ENCODE measurements at regions not wholly inside any gene's neighbourhood (a gene's known extent, or its start where the extent isn't known, plus 50 kb on each side); places are given as distances from the start of the nearest gene placed in this dataset.

GRCh38 chr14:28879573-28879996 lies 113.0 kb downstream of the FOXG1 start:
- Histone ChIP-seq H3K36me3 (no peaks in the 10 kb centered on the region), H3K4me1 (replicated peaks) (no peaks in the 10 kb centered on the region), H3K27me3 (replicated peaks; ENCODE audit: insufficient read depth) (no peaks in the 10 kb centered on the region), H3K27ac (no peak overlapping the region), H3K9me3 (no peaks in the 10 kb centered on the region), H3K4me3 (no peak overlapping the region)
- 53% methylated on average over 5 of the region's 5 CpGs for WGBS
- TF ChIP-seq POLR2AphosphoS5 (IDR thresholded peaks at IDR 0.05) (no peak), POLR2A (IDR thresholded peaks at IDR 0.05) (no peak), CTCF (IDR thresholded peaks at IDR 0.05) (no peak)
- intact Hi-C loops (cut with DNase I) = no loop called here
- DNase-seq (ENCODE audit: low spot score) = no peak

DNA sequence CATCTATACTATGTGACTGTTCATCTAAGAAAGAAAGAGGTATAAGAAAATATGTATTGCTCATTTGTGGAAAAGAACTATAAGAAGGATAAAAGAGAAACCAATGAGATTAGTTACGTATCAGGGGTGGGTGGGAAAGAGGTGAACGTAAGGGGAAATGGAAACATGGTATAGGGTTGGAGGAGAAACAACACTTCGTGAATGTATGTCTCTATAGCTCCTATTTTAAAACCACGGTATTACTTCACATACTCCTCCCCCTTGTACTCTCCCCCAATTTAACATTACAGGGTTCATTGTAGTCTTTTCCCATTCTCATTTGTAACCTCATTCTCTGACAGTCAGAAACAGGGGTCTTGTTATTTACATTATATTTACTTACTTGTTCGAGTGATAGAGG lies 120.4 kb downstream of the FOXG1 start:
- intact Hi-C loops (cut with DNase I) = no loop called here
- 85% methylated on average over 5 of the region's 5 CpGs for WGBS
- H3K9me3 ChIP-seq = no peaks in the 10 kb centered on the region

GRCh38 chr14:28895389-28895788 lies 128.8 kb downstream of the FOXG1 start:
- no peak for DNase-seq (ENCODE audit: low spot score)
- WGBS = 72% methylated on average over 3 of the region's 3 CpGs
- H3K27me3 ChIP-seq (replicated peaks; ENCODE audit: insufficient read depth) = no peaks in the 10 kb centered on the region

More for the DNA sequence above, 120.4 kb downstream of the FOXG1 start:
- DNase-seq (ENCODE audit: low spot score) = no peak
- TF ChIP-seq POLR2A (IDR thresholded peaks at IDR 0.05) = no peak
- TF ChIP-seq POLR2AphosphoS5 (IDR thresholded peaks at IDR 0.05) = no peak
- Histone ChIP-seq H3K4me1 (replicated peaks) (no peaks in the 10 kb centered on the region), H3K27ac (no peak overlapping the region), H3K36me3 (no peaks in the 10 kb centered on the region), H3K4me3 (no peak overlapping the region), H3K27me3 (replicated peaks; ENCODE audit: insufficient read depth) (no peaks in the 10 kb centered on the region)

GRCh38 chr14:28896337-28896736 lies 129.8 kb downstream of the FOXG1 start:
- intact Hi-C loops (cut with DNase I) = no loop called here
- no peaks in the 10 kb centered on the region for H3K9me3 ChIP-seq
- TF ChIP-seq POLR2AphosphoS5 (IDR thresholded peaks at IDR 0.05) (no peak), POLR2A (IDR thresholded peaks at IDR 0.05) (no peak), CTCF (IDR thresholded peaks at IDR 0.05) (no peak)
- H3K36me3 ChIP-seq = no peaks in the 10 kb centered on the region
- no peak for DNase-seq (ENCODE audit: low spot score)
- H3K27ac ChIP-seq = no peak overlapping the region
- H3K4me3 ChIP-seq = no peak overlapping the region
- no peaks in the 10 kb centered on the region for H3K4me1 ChIP-seq (replicated peaks)
- no peaks in the 10 kb centered on the region for H3K27me3 ChIP-seq (replicated peaks; ENCODE audit: insufficient read depth)

More at GRCh38 chr14:28895389-28895788, 128.8 kb downstream of the FOXG1 start:
- H3K36me3 ChIP-seq = no peaks in the 10 kb centered on the region
- H3K9me3 ChIP-seq = no peaks in the 10 kb centered on the region
- H3K4me1 ChIP-seq (replicated peaks) = no peaks in the 10 kb centered on the region
- TF ChIP-seq POLR2AphosphoS5 (IDR thresholded peaks at IDR 0.05) (no peak), CTCF (IDR thresholded peaks at IDR 0.05) (no peak), POLR2A (IDR thresholded peaks at IDR 0.05) (no peak)
- no peak overlapping the region for H3K4me3 ChIP-seq
- intact Hi-C loops (cut with DNase I) = no loop called here
- no peak overlapping the region for H3K27ac ChIP-seq

DNA sequence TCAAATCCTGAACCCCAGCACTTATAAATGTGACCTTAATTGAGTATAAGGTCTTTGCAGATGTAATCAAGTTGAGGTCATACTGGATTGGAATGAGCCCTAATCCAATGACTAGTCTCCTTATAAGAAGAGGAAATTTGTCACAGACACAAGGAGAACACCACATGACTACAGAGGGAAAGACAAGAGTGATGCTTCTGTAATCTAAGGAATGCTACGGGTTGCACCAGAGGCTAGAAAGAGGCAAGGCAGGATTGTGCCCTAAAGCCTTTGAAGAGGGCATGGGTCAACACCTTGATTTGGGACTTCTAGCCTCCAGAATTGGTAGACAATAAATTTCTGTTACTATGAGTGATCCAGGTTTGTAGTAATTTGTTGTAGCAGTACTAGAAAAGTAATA lies 135.0 kb downstream of the FOXG1 start:
- intact Hi-C loops (cut with DNase I) = no loop called here
- Histone ChIP-seq H3K9me3 (no peaks in the 10 kb centered on the region), H3K4me3 (no peak overlapping the region), H3K36me3 (no peaks in the 10 kb centered on the region), H3K27ac (no peak overlapping the region), H3K27me3 (replicated peaks; ENCODE audit: insufficient read depth) (no peaks in the 10 kb centered on the region), H3K4me1 (replicated peaks) (no peaks in the 10 kb centered on the region)
- WGBS = 55% methylated on average over 1 of the region's 1 CpG
- DNase-seq (ENCODE audit: low spot score) = no peak
- TF ChIP-seq POLR2AphosphoS5 (IDR thresholded peaks at IDR 0.05) = no peak

GRCh38 chr14:28902930-28903329 lies 136.3 kb downstream of the FOXG1 start:
- no peak overlapping the region for H3K27ac ChIP-seq
- 68% methylated on average over 2 of the region's 2 CpGs for WGBS
- no peaks in the 10 kb centered on the region for H3K27me3 ChIP-seq (replicated peaks; ENCODE audit: insufficient read depth)
- no peaks in the 10 kb centered on the region for H3K36me3 ChIP-seq
- no peak for TF ChIP-seq POLR2AphosphoS5 (IDR thresholded peaks at IDR 0.05)
- no peak for TF ChIP-seq CTCF (IDR thresholded peaks at IDR 0.05)
- H3K4me1 ChIP-seq (replicated peaks) = no peaks in the 10 kb centered on the region
- intact Hi-C loops (cut with DNase I) = no loop called here
- no peak for DNase-seq (ENCODE audit: low spot score)
- H3K9me3 ChIP-seq = no peaks in the 10 kb centered on the region
- no peak overlapping the region for H3K4me3 ChIP-seq
